GDM1 (cell line): ENCODE measurements at regions not wholly inside any gene's neighbourhood (a gene's known extent, or its start where the extent isn't known, plus 50 kb on each side); places are given as distances from the start of the nearest gene placed in this dataset.

Experiments used
- DNase-seq: peaks from one replicate; lab custom pipeline; 2025; lab: John Stamatoyannopoulos, UW

- DNase-seq: no peak
Observed at GRCh38 chr2:205902041-205902899, 183.7 kb downstream of the INO80D start.

- no peak for DNase-seq
Observed at GRCh38 chr2:205901491-205901890, 184.5 kb downstream of the INO80D start.

- no peak for DNase-seq
Observed at GRCh38 chr2:205898744-205899143, 187.2 kb downstream of the INO80D start.

- no peak for DNase-seq
Observed at GRCh38 chr2:205895981-205896655, 189.9 kb downstream of the INO80D start.

GRCh38 chr2:205892665-205893259 is 193.2 kb downstream of the INO80D start:
- DNase-seq: no peak

- no peak for DNase-seq
Observed at GRCh38 chr2:205892251-205892655, 193.7 kb downstream of the INO80D start.

- DNase-seq: no peak
Observed at GRCh38 chr2:205889114-205889513, 196.9 kb downstream of the INO80D start.

GRCh38 chr2:205887637-205888036 is 198.3 kb downstream of the INO80D start:
- DNase-seq: no peak

GRCh38 chr2:205885492-205886099 is 200.4 kb downstream of the INO80D start:
- DNase-seq: peak; percentile 56

- DNase-seq: no peak
Observed at GRCh38 chr2:205883965-205884364, 201.7 kb downstream of the NRP2 start.

- DNase-seq: no peak
Observed at GRCh38 chr2:205882806-205883425, 200.6 kb downstream of the NRP2 start.

- no peak for DNase-seq
Observed at GRCh38 chr2:205880048-205880447, 197.7 kb downstream of the NRP2 start.

- no peak for DNase-seq
Observed at GRCh38 chr2:205878999-205879762, 196.9 kb downstream of the NRP2 start.

GRCh38 chr2:205877496-205877895 is 195.2 kb downstream of the NRP2 start:
- DNase-seq: no peak

- DNase-seq: no peak
Observed at GRCh38 chr2:205876127-205876526, 193.8 kb downstream of the NRP2 start.

- no peak for DNase-seq
Observed at GRCh38 chr2:205872716-205873115, 190.4 kb downstream of the NRP2 start.

- no peak for DNase-seq
Observed at GRCh38 chr2:205869439-205869838, 187.1 kb downstream of the NRP2 start.

- DNase-seq: peak; percentile 86
Observed at GRCh38 chr2:205868773-205869333, 186.6 kb downstream of the NRP2 start.

- DNase-seq: peak; percentile 16
Observed at GRCh38 chr2:205868053-205868452, 185.8 kb downstream of the NRP2 start.

- no peak for DNase-seq
Observed at GRCh38 chr2:205867371-205867770, 185.1 kb downstream of the NRP2 start.

- no peak for DNase-seq
Observed at GRCh38 chr2:205865905-205866441, 183.7 kb downstream of the NRP2 start.
